IMR-90 (cell line): ENCODE measurements at regions not wholly inside any gene's neighbourhood (a gene's known extent, or its start where the extent isn't known, plus 50 kb on each side); places are given as distances from the start of the nearest gene placed in this dataset.

ENCODE experiments used
- CEBPB ChIP-seq: IDR thresholded peaks from 2 replicates; pipeline ENCODE4 v1.6.1; 2012; ENCODE audit warnings: low read depth, low read length, improper control_type of control experiment
- CTCF ChIP-seq: conservative IDR thresholded peaks from 2 replicates; pipeline ENCODE4 v1.5.1; 2012; ENCODE audit warnings: mild to moderate bottlenecking, low read depth, low read length, improper control_type of control experiment
- POLR2A ChIP-seq: IDR thresholded peaks from 2 replicates; pipeline ENCODE4 v1.6.1; 2012; ENCODE audit warnings: mild to moderate bottlenecking, low read depth, low read length

- no peak for TF ChIP-seq POLR2A
- TF ChIP-seq CTCF, result no peak
- no peak for TF ChIP-seq CEBPB
Measured at GRCh38 chr4:159480826-159481225, 377.9 kb downstream of the RAPGEF2 start.
